IMR-90 (cell line): ENCODE measurements at regions not wholly inside any gene's neighbourhood (a gene's known extent, or its start where the extent isn't known, plus 50 kb on each side); places are given as distances from the start of the nearest gene placed in this dataset.

Experiments
- ATAC-seq: fragments of 200-7000 bp; cut with Tn5 transposase; 2 replicates; pipeline ENCODE4 v1.9.1; 2020; ENCODE audit warnings: low read depth, mild to moderate bottlenecking, moderate library complexity
- BruUV-seq: library from RNA; stranded (reverse); fragments of 400-500 nt; replicated peaks from 2 replicates; lab custom pipeline; 2021; lab: Mats Ljungman, UMichigan
- CTCF ChIA-PET: fragments of 300-600 bp; formaldehyde crosslinking; extraction: SDS; loops from one replicate; lab custom pipeline; 2021; ENCODE audit warnings: antibody characterized with exemption; lab: Yijun Ruan, JAX
- POLR2A ChIA-PET: fragments of 300-600 bp; sonication (Branson Sonifier 250); formaldehyde crosslinking; loops from one replicate; lab custom pipeline; 2022; ENCODE audit warnings: antibody characterized with exemption; ENCODE audit not compliant: unreplicated experiment; lab: Charles Lee
- DNase-seq: peaks from one replicate; pipeline ENCODE4 v3.0.0; 2013
- H2AFZ ChIP-seq: replicated peaks from 2 replicates; pipeline ENCODE3; 2013; ENCODE audit warnings: low read length, mild to moderate bottlenecking; ENCODE audit not compliant: poor library complexity
- H2AK5ac ChIP-seq: 2 replicates; pipeline ENCODE4 v1.6.1; 2013; ENCODE audit warnings: low read depth, low read length, inconsistent platforms
- H2AK9ac ChIP-seq: replicated peaks from 2 replicates; pipeline ENCODE3; 2013; ENCODE audit warnings: mild to moderate bottlenecking, low read depth, low read length, moderate library complexity; ENCODE audit not compliant: poor library complexity
- H2BK120ac ChIP-seq: 2 replicates; pipeline ENCODE4 v1.6.1; 2013; ENCODE audit warnings: low read depth, low read length, inconsistent platforms
- H2BK15ac ChIP-seq: 3 replicates; pipeline ENCODE4 v1.6.1; 2013; ENCODE audit warnings: low read depth, low read length, inconsistent platforms
- H2BK20ac ChIP-seq: 2 replicates; pipeline ENCODE4 v1.6.1; 2013; ENCODE audit warnings: low read depth, mild to moderate bottlenecking, inconsistent platforms, low read length, moderate library complexity
- H2BK5ac ChIP-seq: 2 replicates; pipeline ENCODE4 v1.6.1; 2013; ENCODE audit warnings: mild to moderate bottlenecking, low read depth, low read length, inconsistent platforms; ENCODE audit not compliant: poor library complexity, severe bottlenecking
- H3K14ac ChIP-seq: replicated peaks from 2 replicates; pipeline ENCODE4 v1.6.1; 2013; ENCODE audit warnings: low read depth, low read length, inconsistent platforms
- H3K18ac ChIP-seq: 2 replicates; pipeline ENCODE4 v1.6.1; 2013; ENCODE audit warnings: low read depth, low read length, control low read depth
- H3K23ac ChIP-seq: 2 replicates; pipeline ENCODE4 v1.6.1; 2013; ENCODE audit warnings: low read depth, low read length, inconsistent platforms
- H3K27ac ChIP-seq: 2 replicates; pipeline ENCODE4 v1.5.1; 2013; ENCODE audit warnings: mild to moderate bottlenecking, control low read depth, low read length; ENCODE audit not compliant: insufficient read depth
- H3K27me3 ChIP-seq: 2 replicates; pipeline ENCODE4 v1.6.1; 2013; ENCODE audit warnings: low read length; ENCODE audit not compliant: control insufficient read depth, insufficient read depth
- H3K36me3 ChIP-seq: 2 replicates; pipeline ENCODE4 v1.6.1; 2013; ENCODE audit warnings: low read length, mixed read lengths; ENCODE audit not compliant: control insufficient read depth, insufficient read depth
- H3K4ac ChIP-seq: 2 replicates; pipeline ENCODE4 v1.6.1; 2013; ENCODE audit warnings: low read depth, low read length, inconsistent platforms
- H3K4me1 ChIP-seq: 2 replicates; pipeline ENCODE4 v1.6.1; 2013; ENCODE audit warnings: low read length, mixed read lengths; ENCODE audit not compliant: control insufficient read depth, insufficient read depth
- H3K4me2 ChIP-seq: 2 replicates; pipeline ENCODE4 v1.6.1; 2013; ENCODE audit warnings: low read depth, mild to moderate bottlenecking, control low read depth, low read length, moderate library complexity
- H3K4me3 ChIP-seq: 2 replicates; pipeline ENCODE4 v1.5.1; 2013; ENCODE audit warnings: low read depth, mild to moderate bottlenecking, control low read depth, low read length, moderate library complexity; ENCODE audit not compliant: insufficient read depth
- H3K56ac ChIP-seq: 2 replicates; pipeline ENCODE4 v1.6.1; 2013; ENCODE audit warnings: low read length, inconsistent platforms; ENCODE audit not compliant: insufficient read depth; ENCODE audit errors: extremely low read depth
- H3K79me1 ChIP-seq, 2 experiments: 2 replicates each; pipeline ENCODE4 v1.6.1; 2013; ENCODE audit warnings: low read length in 2 of 2, inconsistent platforms in 1 of 2, low read depth in 1 of 2
- H3K9ac ChIP-seq: 2 replicates; pipeline ENCODE4 v1.6.1; 2013; ENCODE audit warnings: low read depth, low read length, control low read depth
- H3K9me1 ChIP-seq: 2 replicates; pipeline ENCODE4 v1.6.1; 2013; ENCODE audit warnings: low read length, inconsistent platforms; ENCODE audit not compliant: insufficient read depth
- H3K9me3 ChIP-seq: 2 replicates; pipeline ENCODE4 v1.6.1; 2013; ENCODE audit warnings: low read length; ENCODE audit not compliant: control insufficient read depth, insufficient read depth
- H4K20me1 ChIP-seq: 2 replicates; pipeline ENCODE4 v1.6.1; 2013; ENCODE audit warnings: low read length, inconsistent platforms; ENCODE audit not compliant: insufficient read depth
- H4K5ac ChIP-seq: 2 replicates; pipeline ENCODE4 v1.6.1; 2013; ENCODE audit warnings: mild to moderate bottlenecking, low read depth, low read length, control low read depth
- H4K8ac ChIP-seq, 2 experiments: 2 replicates each; pipeline ENCODE4 v1.6.1; 2013; ENCODE audit warnings: low read depth in 2 of 2, low read length in 2 of 2, control low read depth in 1 of 2, inconsistent platforms in 1 of 2
- H4K91ac ChIP-seq: 2 replicates; pipeline ENCODE4 v1.6.1; 2013; ENCODE audit warnings: low read depth, low read length, inconsistent platforms; ENCODE audit not compliant: insufficient read depth
- CHD1 ChIP-seq: IDR thresholded peaks from 2 replicates; pipeline ENCODE4 v1.6.1; 2012; ENCODE audit warnings: low read depth, low read length, improper control_type of control experiment
- MAFK ChIP-seq: IDR thresholded peaks from 2 replicates; pipeline ENCODE4 v1.6.1; 2012; ENCODE audit warnings: low read depth, low read length, improper control_type of control experiment
- NFE2L2 ChIP-seq: fragments of 150-350 bp; IDR thresholded peaks from 2 replicates; pipeline ENCODE4 v1.6.1; 2016; ENCODE audit warnings: low read depth, mild to moderate bottlenecking, low read length
- WGBS, 2 experiments: methylation state at CpG; one replicate each; pipeline versions ENCODE4 v1.1.5 to v1.1.7; 2013; ENCODE audit warnings: missing lambda C conversion rate in 2 of 2; ENCODE audit not compliant: insufficient read length in 1 of 2; ENCODE audit errors: extremely low coverage in 2 of 2; 5-methylcytosine and 5-hydroxymethylcytosine counted together
- dilution Hi-C: fragments of 300-500 bp; cut with HindIII; formaldehyde crosslinking; loops from one replicate; pipeline ENCODE4 v1.14.3; 2018; ENCODE audit warnings: low sequenced_read_pairs; ENCODE audit not compliant: unreplicated experiment
- in situ Hi-C: fragments of 300-500 bp; cut with MboI; formaldehyde crosslinking; loops from 3 replicates; pipeline ENCODE4 v1.14.3; 2019; ENCODE audit warnings: low sequenced_read_pairs, inconsistent platforms, mixed read lengths
- intact Hi-C: fragments of 100-400 bp; cut with micrococcal nuclease; formaldehyde crosslinking; loops from 2 replicates; pipeline ENCODE4 v1.10.0; 2022

GRCh38 chr2:217189131-217189530, 329.3 kb upstream of the TNP1 start:
- H3K79me1 ChIP-seq = no peaks in the 10 kb centered on the region
- no peak overlapping the region for H3K4ac ChIP-seq
- H4K91ac ChIP-seq = no peak overlapping the region
- H3K4me1 ChIP-seq = peaks cover 6% of the 10 kb centered on the region
- no peak overlapping the region for H2BK20ac ChIP-seq
- H3K9ac ChIP-seq = no peak overlapping the region
- ChIA-PET CTCF (interaction anchor here (0.6 kb wide), 1 partner anchor 109 kb away, joined by 3 read pairs; no protein-coding TSS in a partner anchor), POLR2A (no interaction called here)
- dilution Hi-C loops = no loop called here
- intact Hi-C loops = no loop called here
- H2BK120ac ChIP-seq = no peak overlapping the region
- no peak overlapping the region for H3K27ac ChIP-seq
- no peak overlapping the region for H3K23ac ChIP-seq
- H2AK9ac ChIP-seq = no peak overlapping the region
- no peak for DNase-seq
- H3K14ac ChIP-seq = no peak overlapping the region
- no peak overlapping the region for H3K56ac ChIP-seq
- no TSS peak for BruUV-seq
- no peaks in the 10 kb centered on the region for H3K36me3 ChIP-seq
- no peak overlapping the region for H2AFZ ChIP-seq
- no peak overlapping the region for H2BK5ac ChIP-seq
- ATAC-seq = no peak
- H3K18ac ChIP-seq = peak overlapping the region; percentile 37; the same call in 1 of the 2 replicates
- H2BK15ac ChIP-seq = no peak overlapping the region
- peak overlapping the region; percentile 53 for H2AK5ac ChIP-seq
- no peaks in the 10 kb centered on the region for H4K20me1 ChIP-seq
- H3K9me3 ChIP-seq = no peaks in the 10 kb centered on the region
- H3K9me1 ChIP-seq = peaks cover 2% of the 10 kb centered on the region
- H3K4me3 ChIP-seq = no peak overlapping the region
- H4K5ac ChIP-seq = peak overlapping the region; percentile 7; the same call in 1 of the 2 replicates
- H3K27me3 ChIP-seq = no peaks in the 10 kb centered on the region
- 100% methylated on average over 1 of the region's 6 CpGs; no CpG with 5 or more reads in 1 of the 2 experiments for WGBS, 2 experiments
- in situ Hi-C loops = no loop called here
- TF ChIP-seq NFE2L2 (no peak), MAFK (no peak), CHD1 (no peak)
- no peak overlapping the region for H4K8ac ChIP-seq
- no peak overlapping the region for H3K4me2 ChIP-seq
